WTC11 (cell line): ENCODE measurements at regions not wholly inside any gene's neighbourhood (a gene's known extent, or its start where the extent isn't known, plus 50 kb on each side); places are given as distances from the start of the nearest gene placed in this dataset.

Experiments
- CTCF ChIP-seq: fragments of 200-600 bp; IDR thresholded peaks from 2 replicates; pipeline ENCODE4 v1.8.0; 2022; ENCODE audit warnings: antibody characterized with exemption
- E2F4 ChIP-seq: sonication (generic); formaldehyde crosslinking; IDR thresholded peaks from 2 replicates; pipeline ENCODE4 v1.8.1; 2022; ENCODE audit warnings: low read depth, mild to moderate bottlenecking, moderate library complexity, missing genetic modification reagents, borderline replicate concordance
- ESRRA ChIP-seq: sonication (generic); formaldehyde crosslinking; IDR thresholded peaks from 2 replicates; pipeline ENCODE4 v1.8.1; 2022; ENCODE audit warnings: mild to moderate bottlenecking, missing genetic modification reagents, borderline replicate concordance
- JUN ChIP-seq: sonication (generic); formaldehyde crosslinking; IDR thresholded peaks from 2 replicates; pipeline ENCODE4 v1.8.0; 2023; ENCODE audit warnings: mild to moderate bottlenecking, missing genetic modification reagents
- MAX ChIP-seq: sonication (generic); formaldehyde crosslinking; IDR thresholded peaks from 2 replicates; pipeline ENCODE4 v1.8.0; 2022; ENCODE audit warnings: mild to moderate bottlenecking, missing genetic modification reagents
- ZNF138 ChIP-seq: sonication (generic); formaldehyde crosslinking; conservative IDR thresholded peaks from 2 replicates; pipeline ENCODE4 v1.8.1; 2022; ENCODE audit warnings: mild to moderate bottlenecking, moderate library complexity, missing genetic modification reagents

GRCh38 chr18:55012008-55012407 is 52.7 kb upstream of the CCDC68 start:
- TF ChIP-seq MAX (CRISPR knock-in tag) (no peak), CTCF (no peak), ZNF138 (no peak), ESRRA (CRISPR knock-in tag) (no peak), JUN (CRISPR knock-in tag) (no peak), E2F4 (CRISPR knock-in tag) (no peak)
